AG20443 (cell line): ENCODE measurements at regions not wholly inside any gene's neighbourhood (a gene's known extent, or its start where the extent isn't known, plus 50 kb on each side); places are given as distances from the start of the nearest gene placed in this dataset.
"Not testable (repeated sequence)": the region's sequence is repeated elsewhere in the genome, so short reads cannot be mapped to it uniquely, and the experiment has no call there.

ENCODE experiments used
- DNase-seq: peaks from one replicate; pipeline ENCODE4 v3.0.0; 2012; ENCODE audit warnings: low spot score, mixed read lengths

GRCh38 chr17:31677681-31678080, 181.4 kb downstream of the COPRS start:
- DNase-seq, result no peak

- DNase-seq, result no peak
Measured at GRCh38 chr17:31677036-31677435, 182.0 kb downstream of the COPRS start.

- not testable (repeated sequence) for DNase-seq
Measured at GRCh38 chr17:31675392-31675791, 183.7 kb downstream of the COPRS start.

- DNase-seq, result no peak
Measured at GRCh38 chr17:31674717-31675349, 184.2 kb downstream of the COPRS start.

- DNase-seq, result peak; percentile 80
Measured at GRCh38 chr17:31674305-31674704, 184.7 kb downstream of the COPRS start.

GRCh38 chr17:31673076-31673475, 186.0 kb downstream of the COPRS start:
- DNase-seq, result no peak

GRCh38 chr17:31672161-31672819, 186.8 kb downstream of the COPRS start:
- peak; percentile 40 for DNase-seq

GRCh38 chr17:31663576-31663975, 195.5 kb downstream of the COPRS start:
- DNase-seq, result no peak

GRCh38 chr17:31660684-31661083, 198.4 kb downstream of the COPRS start:
- no peak for DNase-seq

GRCh38 chr17:31657876-31658275, 201.2 kb downstream of the COPRS start:
- DNase-seq, result no peak

- no peak for DNase-seq
Measured at GRCh38 chr17:31654936-31655335, 204.1 kb downstream of the COPRS start.

- DNase-seq, result no peak
Measured at GRCh38 chr17:31653691-31654090, 205.4 kb downstream of the COPRS start.

GRCh38 chr17:31650756-31651520, 208.1 kb downstream of the COPRS start:
- no peak for DNase-seq

GRCh38 chr17:31649302-31649701, 209.7 kb downstream of the COPRS start:
- DNase-seq, result no peak

- no peak for DNase-seq
Measured at GRCh38 chr17:31647661-31648060, 211.4 kb downstream of the COPRS start.

- DNase-seq, result no peak
Measured at GRCh38 chr17:31646642-31647041, 212.4 kb downstream of the COPRS start.

GRCh38 chr17:31645351-31645750, 213.7 kb downstream of the COPRS start:
- DNase-seq, result no peak

GRCh38 chr17:31631766-31632165, 227.3 kb downstream of the COPRS start:
- no peak for DNase-seq

- not testable (repeated sequence) for DNase-seq
Measured at GRCh38 chr17:31630866-31631265, 228.2 kb downstream of the COPRS start.

- peak; percentile 86 for DNase-seq
Measured at GRCh38 chr17:31629696-31630470, 229.2 kb downstream of the COPRS start.

- no peak for DNase-seq
Measured at GRCh38 chr17:31627960-31628359, 231.1 kb downstream of the COPRS start.

- no peak for DNase-seq
Measured at GRCh38 chr17:31623990-31624389, 232.5 kb downstream of the RAB11FIP4 start.
